Glutamatergic neuron (in vitro differentiated cells): ENCODE measurements at regions not wholly inside any gene's neighbourhood (a gene's known extent, or its start where the extent isn't known, plus 50 kb on each side); places are given as distances from the start of the nearest gene placed in this dataset.

Experiments
- DNase-seq: peaks from one replicate; pipeline ENCODE4 v3.0.0; 2022
- H3K27ac Mint-ChIP-seq: one replicate; pipeline ENCODE4 v1.8.0; 2020; ENCODE audit warnings: mild to moderate bottlenecking, mixed read lengths, inconsistent platforms; ENCODE audit not compliant: unreplicated experiment
- H3K27me3 Mint-ChIP-seq: one replicate; pipeline ENCODE4 v1.8.0; 2020; ENCODE audit warnings: mild to moderate bottlenecking, moderate library complexity, mixed read lengths, inconsistent platforms; ENCODE audit not compliant: unreplicated experiment
- H3K36me3 Mint-ChIP-seq: one replicate; pipeline ENCODE4 v1.8.0; 2020; ENCODE audit warnings: mild to moderate bottlenecking, mixed read lengths, inconsistent platforms; ENCODE audit not compliant: unreplicated experiment
- H3K4me1 Mint-ChIP-seq: one replicate; pipeline ENCODE4 v1.8.0; 2020; ENCODE audit warnings: mild to moderate bottlenecking, low read depth, mixed read lengths, inconsistent platforms; ENCODE audit not compliant: unreplicated experiment
- H3K4me3 Mint-ChIP-seq: one replicate; pipeline ENCODE4 v1.8.0; 2020; ENCODE audit warnings: mild to moderate bottlenecking, mixed read lengths, inconsistent platforms; ENCODE audit not compliant: unreplicated experiment
- H3K9me3 Mint-ChIP-seq: one replicate; pipeline ENCODE4 v1.8.0; 2020; ENCODE audit warnings: mild to moderate bottlenecking, moderate library complexity, mixed read lengths, inconsistent platforms; ENCODE audit not compliant: unreplicated experiment
- CTCF ChIP-seq: fragments of 200-600 bp; sonication (generic); IDR thresholded peaks from one replicate; pipeline ENCODE4 v1.5.0; 2021; ENCODE audit not compliant: partially characterized antibody, unreplicated experiment

GRCh38 chr2:145394181-145394580 lies 874.3 kb upstream of the ZEB2 start:
- no peak overlapping the region for H3K4me3 Mint-ChIP-seq
- no peaks in the 10 kb centered on the region for H3K36me3 Mint-ChIP-seq
- peaks cover 4% of the 10 kb centered on the region for H3K9me3 Mint-ChIP-seq
- no peak for DNase-seq
- peaks cover 4% of the 10 kb centered on the region for H3K4me1 Mint-ChIP-seq
- H3K27ac Mint-ChIP-seq = no peak overlapping the region
- no peaks in the 10 kb centered on the region for H3K27me3 Mint-ChIP-seq
- no peak for TF ChIP-seq CTCF

GRCh38 chr2:145386973-145387372 lies 867.1 kb upstream of the ZEB2 start:
- H3K9me3 Mint-ChIP-seq = peaks cover 4% of the 10 kb centered on the region
- no peaks in the 10 kb centered on the region for H3K36me3 Mint-ChIP-seq
- H3K27me3 Mint-ChIP-seq = no peaks in the 10 kb centered on the region
- H3K4me1 Mint-ChIP-seq = no peaks in the 10 kb centered on the region
- H3K27ac Mint-ChIP-seq = no peak overlapping the region
- no peak for DNase-seq
- no peak overlapping the region for H3K4me3 Mint-ChIP-seq
- TF ChIP-seq CTCF = no peak

GRCh38 chr2:145383961-145384360 lies 864.0 kb upstream of the ZEB2 start:
- no peak for DNase-seq
- Mint-ChIP-seq H3K4me1 (no peaks in the 10 kb centered on the region), H3K36me3 (no peaks in the 10 kb centered on the region), H3K27me3 (no peaks in the 10 kb centered on the region), H3K4me3 (no peak overlapping the region), H3K9me3 (no peaks in the 10 kb centered on the region), H3K27ac (no peak overlapping the region)
- TF ChIP-seq CTCF = no peak

- DNase-seq = no peak
- H3K36me3 Mint-ChIP-seq = no peaks in the 10 kb centered on the region
- no peak for TF ChIP-seq CTCF
- no peaks in the 10 kb centered on the region for H3K9me3 Mint-ChIP-seq
- H3K4me1 Mint-ChIP-seq = peaks cover 2% of the 10 kb centered on the region
- no peak overlapping the region for H3K27ac Mint-ChIP-seq
- H3K4me3 Mint-ChIP-seq = no peak overlapping the region
- no peaks in the 10 kb centered on the region for H3K27me3 Mint-ChIP-seq
Measured at GRCh38 chr2:145380436-145381017, 860.6 kb upstream of the ZEB2 start.

GRCh38 chr2:145379934-145380333 lies 860.0 kb upstream of the ZEB2 start:
- no peak overlapping the region for H3K4me3 Mint-ChIP-seq
- no peak for DNase-seq
- peaks cover 2% of the 10 kb centered on the region for H3K4me1 Mint-ChIP-seq
- H3K9me3 Mint-ChIP-seq = no peaks in the 10 kb centered on the region
- no peak overlapping the region for H3K27ac Mint-ChIP-seq
- no peaks in the 10 kb centered on the region for H3K27me3 Mint-ChIP-seq
- no peak for TF ChIP-seq CTCF
- no peaks in the 10 kb centered on the region for H3K36me3 Mint-ChIP-seq
